ENCODE measurements at regions not wholly inside any gene's neighbourhood (a gene's known extent, or its start where the extent isn't known, plus 50 kb on each side); places are given as distances from the start of the nearest gene placed in this dataset.
"Not testable (repeated sequence)": the region's sequence is repeated elsewhere in the genome, so short reads cannot be mapped to it uniquely, and the experiment has no call there.

- no peak for DNase-seq (ENCODE audit: low spot score)
Measured at GRCh38 chr1:58062635-58063034, 483.9 kb downstream of the OMA1 start.

GRCh38 chr1:58060559-58061170, 485.9 kb downstream of the OMA1 start:
- DNase-seq (ENCODE audit: low spot score): no peak

- DNase-seq (ENCODE audit: low spot score): no peak
Measured at GRCh38 chr1:58059789-58060188, 486.7 kb downstream of the OMA1 start.

DNA sequence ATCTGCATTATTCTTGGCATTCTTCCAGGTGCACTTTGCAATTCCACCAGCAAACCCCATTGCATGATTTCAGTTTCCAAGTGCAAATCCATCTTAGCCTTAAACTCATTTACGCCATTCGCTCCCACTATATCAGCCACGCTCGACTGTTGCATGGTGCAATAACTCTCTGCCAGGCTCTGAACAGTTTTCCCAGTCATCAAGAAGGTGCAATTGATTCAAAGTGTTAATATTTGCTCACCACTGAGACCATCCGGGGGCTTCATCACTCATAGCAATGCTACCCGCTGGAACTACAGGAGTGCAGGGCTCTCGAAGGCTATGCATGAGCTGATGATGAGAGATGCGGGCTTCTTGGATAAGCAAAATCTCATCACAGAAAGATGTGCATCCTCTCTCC, 488.2 kb downstream of the OMA1 start:
- no peak for DNase-seq (ENCODE audit: low spot score)

- DNase-seq (ENCODE audit: low spot score): no peak
Measured at GRCh38 chr1:58057826-58058225, 488.7 kb downstream of the OMA1 start.

GRCh38 chr1:58051187-58051586, 495.3 kb downstream of the OMA1 start:
- DNase-seq (ENCODE audit: low spot score): not testable (repeated sequence)

DNA sequence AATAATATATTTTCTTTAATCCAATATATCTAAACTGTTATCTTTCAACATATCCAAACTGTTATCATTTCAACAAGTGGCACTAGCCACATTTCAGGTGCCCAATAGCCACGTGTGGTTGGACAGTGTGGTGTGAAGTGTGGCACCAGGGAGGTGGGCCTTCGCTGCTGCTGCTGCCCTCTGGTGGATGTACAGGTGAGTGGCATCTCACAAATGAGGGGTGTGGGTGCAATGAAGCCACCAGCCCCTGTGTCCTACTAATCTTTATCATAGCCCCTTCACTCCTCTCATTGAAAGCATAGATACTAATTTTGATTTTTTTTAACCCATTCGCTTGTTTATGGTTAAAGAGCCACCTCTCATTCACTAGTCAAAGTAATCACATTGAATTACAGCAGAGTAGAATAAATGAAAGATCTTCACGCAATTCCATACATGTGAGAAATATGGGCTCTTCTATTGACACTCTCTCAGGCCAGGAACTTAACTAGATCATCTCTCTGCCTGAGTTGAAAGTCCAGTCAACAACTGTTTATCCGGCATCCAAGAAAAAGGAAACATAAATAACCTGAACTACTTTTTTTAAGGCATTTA, 499.2 kb downstream of the OMA1 start:
- DNase-seq (ENCODE audit: low spot score): peak; percentile 50

GRCh38 chr1:58045094-58045705, 501.3 kb downstream of the OMA1 start:
- no peak for DNase-seq (ENCODE audit: low spot score)

GRCh38 chr1:58041621-58042020, 504.9 kb downstream of the OMA1 start:
- no peak for DNase-seq (ENCODE audit: low spot score)

- no peak for DNase-seq (ENCODE audit: low spot score)
Measured at GRCh38 chr1:58038574-58038973, 508.0 kb downstream of the OMA1 start.

DNA sequence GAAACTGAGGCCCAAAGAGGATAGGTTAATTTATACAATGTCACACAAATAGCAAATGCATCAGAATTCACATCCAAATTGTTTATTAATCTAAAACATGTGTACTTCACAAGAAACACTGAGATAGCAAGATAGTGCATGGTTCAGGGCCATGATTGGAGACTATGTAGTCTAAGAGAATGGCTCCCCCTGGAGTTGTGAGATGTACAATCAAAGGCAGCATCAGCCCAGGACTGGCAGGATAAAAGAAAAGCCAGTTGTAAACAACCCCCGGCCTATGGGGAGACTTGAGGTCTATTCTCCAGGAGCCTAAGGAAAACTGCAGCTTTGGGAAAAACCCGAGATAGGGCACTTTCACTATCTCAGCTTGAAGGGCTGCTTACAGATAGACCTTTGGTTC, 511.0 kb downstream of the OMA1 start:
- peak; percentile 7 for DNase-seq (ENCODE audit: low spot score)

- no peak for DNase-seq (ENCODE audit: low spot score)
Measured at GRCh38 chr1:58033311-58033710, 513.2 kb downstream of the OMA1 start.

DNA sequence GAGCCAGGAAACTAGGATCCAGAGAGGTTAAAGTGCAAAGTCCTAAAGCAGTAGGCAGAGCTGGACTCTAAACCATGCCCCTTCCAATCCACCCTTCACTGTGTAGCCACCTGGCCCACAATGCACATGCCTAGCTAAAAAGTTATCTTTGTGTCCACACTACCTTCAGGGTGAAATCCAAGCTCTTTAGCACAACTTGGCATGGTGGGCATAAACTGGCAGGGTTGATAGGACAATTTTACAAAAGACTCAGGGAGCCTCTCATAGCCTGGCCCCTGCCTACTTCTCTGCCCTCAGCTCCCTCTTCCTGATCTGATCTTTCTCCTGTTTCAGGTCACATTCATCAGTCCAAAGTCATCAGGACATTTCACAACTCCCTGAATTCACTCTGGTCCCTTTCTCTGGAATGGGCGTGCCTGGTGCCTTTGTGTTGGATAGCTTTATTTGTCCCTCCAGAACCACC, 513.9 kb downstream of the OMA1 start:
- DNase-seq (ENCODE audit: low spot score): no peak

GRCh38 chr1:58031416-58031815, 515.1 kb downstream of the OMA1 start:
- DNase-seq (ENCODE audit: low spot score): no peak

GRCh38 chr1:58030456-58030855, 516.1 kb downstream of the OMA1 start:
- no peak for DNase-seq (ENCODE audit: low spot score)

DNA sequence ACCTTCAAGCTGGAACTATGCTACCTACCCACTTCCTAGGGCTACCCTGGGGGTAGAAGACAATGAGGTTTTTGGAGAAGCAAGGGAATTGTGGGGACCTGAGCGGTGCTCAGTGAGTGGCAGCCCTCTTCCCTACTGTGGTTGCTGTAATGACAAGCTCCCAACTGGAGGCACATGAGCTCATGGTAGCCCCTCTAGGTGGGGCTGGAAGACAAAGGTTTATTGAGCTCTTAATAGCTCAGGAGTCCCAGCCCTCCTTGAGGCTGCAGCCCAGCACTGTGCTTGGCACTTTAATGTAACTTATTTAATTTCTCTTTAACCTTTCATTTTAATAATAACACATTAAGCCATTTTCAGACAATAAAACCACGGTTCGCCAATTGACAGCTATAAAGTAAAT, 528.9 kb downstream of the OMA1 start:
- DNase-seq (ENCODE audit: low spot score): no peak

DNA sequence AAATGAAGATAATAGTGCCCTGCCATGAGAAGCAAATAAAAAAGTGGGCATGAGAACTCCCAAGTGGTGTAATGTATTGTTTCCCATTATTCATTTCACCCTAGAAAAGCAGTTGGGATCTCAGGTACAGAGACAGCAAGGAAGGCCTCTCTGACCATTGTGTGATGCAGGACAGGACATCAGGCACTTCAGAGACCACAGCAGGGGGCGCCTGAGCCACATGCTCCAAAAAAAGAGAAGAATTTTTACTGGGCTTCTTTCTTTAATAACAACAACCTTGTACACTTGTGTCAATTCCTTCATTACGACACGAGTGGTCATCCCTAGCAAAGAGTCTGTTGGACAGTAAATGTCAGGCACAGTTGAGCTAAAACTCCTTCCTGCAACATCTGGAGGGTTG, 533.3 kb downstream of the OMA1 start:
- DNase-seq (ENCODE audit: low spot score): peak; percentile 4

- no peak for DNase-seq (ENCODE audit: low spot score)
Measured at GRCh38 chr1:58011978-58012377, 534.5 kb downstream of the OMA1 start.

DNA sequence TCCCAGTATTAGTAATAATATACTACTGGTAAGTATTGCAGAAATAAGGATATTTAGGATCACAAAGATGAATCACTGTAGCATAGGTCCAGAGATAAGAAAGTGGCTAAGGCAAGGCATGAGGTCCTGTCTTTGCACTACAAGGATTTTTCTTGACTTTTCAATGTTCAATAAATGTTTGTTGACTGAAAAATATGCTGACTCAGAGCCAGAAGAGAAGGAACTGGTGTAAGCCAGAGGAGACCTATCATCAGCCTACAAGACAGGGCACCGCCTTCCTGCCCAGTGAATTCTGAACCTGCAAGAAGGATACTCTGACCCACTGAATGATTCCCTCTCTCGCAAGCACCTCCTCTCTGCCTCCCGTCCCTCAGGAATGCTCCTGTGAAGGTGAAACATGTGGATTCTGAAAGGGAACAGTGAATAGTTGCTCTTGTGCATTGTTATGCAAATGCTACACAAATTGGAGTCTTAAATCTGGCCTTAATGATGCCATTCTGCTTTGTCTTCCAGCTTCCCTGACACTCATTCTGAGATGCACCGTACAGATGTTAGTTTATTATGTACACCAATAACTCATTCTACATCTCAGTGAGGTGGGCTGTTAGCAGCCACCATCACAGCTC, 540.0 kb downstream of the OMA1 start:
- no peak for DNase-seq (ENCODE audit: low spot score)

- DNase-seq (ENCODE audit: low spot score): no peak
Measured at GRCh38 chr1:58005212-58005611, 541.3 kb downstream of the OMA1 start.

DNA sequence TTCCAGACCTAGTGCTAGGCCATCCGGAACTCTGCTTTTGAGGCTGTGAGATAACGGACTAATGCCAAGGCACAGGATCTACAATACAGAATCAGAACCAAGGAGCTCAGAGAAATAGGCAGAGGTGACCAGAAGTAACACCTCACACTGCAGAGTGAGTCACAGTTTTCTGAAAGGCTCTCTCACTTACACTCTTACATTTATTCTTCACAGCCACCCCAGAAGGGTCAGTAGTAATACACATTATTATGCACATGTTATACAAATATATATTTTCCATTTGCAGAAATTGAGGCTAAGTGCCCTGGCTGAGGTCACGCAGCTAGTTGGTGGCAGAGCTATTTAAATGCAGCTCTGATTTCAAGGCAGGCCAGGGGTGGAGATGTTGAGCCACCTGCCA, 542.5 kb downstream of the OMA1 start:
- no peak for DNase-seq (ENCODE audit: low spot score)

- DNase-seq (ENCODE audit: low spot score): no peak
Measured at GRCh38 chr1:58003059-58003458, 543.5 kb downstream of the OMA1 start.

DNA sequence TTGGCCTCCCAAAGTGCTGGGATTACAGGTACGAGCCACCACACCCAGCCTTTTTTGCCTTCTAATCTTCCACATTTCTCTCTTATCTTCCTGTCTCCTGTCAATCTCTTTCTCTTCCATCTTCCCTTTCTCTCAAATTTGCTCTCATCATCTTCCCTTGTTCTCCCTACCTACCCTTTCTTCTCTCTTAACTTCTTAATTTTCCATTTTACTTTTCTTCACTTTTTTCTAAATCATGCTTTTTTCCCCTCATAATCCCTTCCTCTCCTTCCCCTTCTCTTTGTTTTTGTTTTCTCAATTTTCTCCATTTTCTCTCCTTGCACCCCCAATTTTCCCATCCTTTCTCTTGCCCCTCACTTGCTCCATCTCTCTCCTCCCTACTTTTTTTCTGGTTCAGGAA, 545.7 kb downstream of the OMA1 start:
- DNase-seq (ENCODE audit: low spot score): no peak

Data from NAMALWA (cell line).